Stimulated activated CD8-positive, alpha-beta memory T cell treated with anti-CD3 and anti-CD28 coated beads, Interleukin-4, amount 100 ng/mL, for 24 hours (primary cell): ENCODE measurements at regions not wholly inside any gene's neighbourhood (a gene's known extent, or its start where the extent isn't known, plus 50 kb on each side); places are given as distances from the start of the nearest gene placed in this dataset.
"Not testable (repeated sequence)": the region's sequence is repeated elsewhere in the genome, so short reads cannot be mapped to it uniquely, and the experiment has no call there.

Experiments
- DNase-seq: peaks from one replicate; pipeline ENCODE4 v3.0.0-alpha.2; 2020; ENCODE audit warnings: low read depth

DNA sequence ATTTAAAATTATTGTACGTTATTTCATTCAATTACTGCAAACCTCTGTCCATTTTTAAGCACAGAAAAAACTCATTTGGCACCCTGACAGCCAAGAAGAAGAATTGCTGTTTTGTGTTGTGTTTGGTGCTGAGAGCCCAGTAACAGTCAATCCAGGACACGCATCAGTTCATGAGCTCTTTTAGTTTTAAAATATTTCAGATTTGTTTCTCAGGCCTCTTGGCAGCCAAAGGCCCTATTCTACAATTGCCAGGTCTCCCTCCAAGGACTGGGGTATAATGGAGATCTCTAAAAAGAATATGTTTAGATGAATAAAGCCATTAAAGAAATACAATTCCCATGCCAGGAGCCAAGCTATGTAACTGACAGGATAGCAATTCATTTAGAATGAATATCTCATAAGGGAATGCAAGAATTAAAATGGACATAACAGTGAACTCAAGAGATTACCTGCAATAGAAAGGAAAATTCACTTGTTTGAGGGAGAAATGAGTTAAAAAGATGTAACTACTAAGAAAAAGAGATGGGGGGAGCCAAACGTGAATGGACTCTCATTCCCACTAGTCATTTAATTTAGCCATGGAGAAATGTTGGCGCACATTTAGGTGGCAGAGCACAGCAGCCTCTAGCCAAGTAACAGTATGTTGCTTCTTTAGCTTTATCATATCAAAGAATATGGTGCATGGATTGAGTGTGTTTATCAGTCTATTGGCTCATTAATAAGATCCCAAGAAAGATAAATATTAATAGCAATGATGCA, 140.6 kb upstream of the PELI2 start:
- no peak for DNase-seq

- DNase-seq: no peak
Measured at GRCh38 chr14:55979096-55979495, 139.1 kb upstream of the PELI2 start.

- no peak for DNase-seq
Measured at GRCh38 chr14:55979781-55980180, 138.4 kb upstream of the PELI2 start.

DNA sequence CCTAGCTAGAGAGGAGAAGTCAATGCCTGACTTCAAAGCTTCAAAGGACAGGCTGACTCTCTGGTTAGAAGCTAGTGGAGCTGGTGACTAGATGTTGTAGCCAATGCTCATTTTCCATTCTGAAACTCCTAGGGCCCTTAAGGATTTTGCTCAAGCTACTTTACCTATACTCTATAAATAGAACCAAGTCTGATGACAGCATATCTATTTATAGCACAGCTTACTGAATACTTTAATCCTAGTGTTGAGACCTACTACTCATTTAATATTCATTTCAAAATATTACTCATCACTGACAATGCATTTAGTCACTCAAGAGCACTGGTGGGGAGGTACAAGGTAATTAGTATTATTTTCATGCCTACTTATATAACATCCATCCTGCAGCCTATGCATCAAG, 137.2 kb upstream of the PELI2 start:
- no peak for DNase-seq

- no peak for DNase-seq
Measured at GRCh38 chr14:55986069-55986468, 132.1 kb upstream of the PELI2 start.

GRCh38 chr14:56000846-56001245, 117.4 kb upstream of the PELI2 start:
- DNase-seq: no peak

DNA sequence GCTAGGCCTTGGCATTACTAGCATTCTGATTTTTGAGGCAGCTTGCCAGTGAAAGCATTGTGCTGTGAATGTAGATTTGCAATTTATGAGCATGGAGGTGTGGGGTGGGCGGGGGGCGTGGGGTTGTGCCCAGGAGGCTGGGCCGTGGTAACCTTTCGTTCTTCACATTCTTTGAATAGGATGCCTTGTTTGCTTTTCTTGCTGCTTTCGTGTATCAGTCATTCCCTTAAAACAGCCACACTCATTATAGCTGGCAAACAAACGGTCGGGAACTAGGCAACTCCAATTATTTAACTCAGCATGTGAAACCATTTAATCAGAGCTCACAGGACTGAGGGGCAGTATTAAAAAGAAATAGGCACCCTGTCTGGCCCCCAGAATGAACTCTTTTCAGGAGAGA, 115.9 kb upstream of the PELI2 start:
- DNase-seq: no peak

DNA sequence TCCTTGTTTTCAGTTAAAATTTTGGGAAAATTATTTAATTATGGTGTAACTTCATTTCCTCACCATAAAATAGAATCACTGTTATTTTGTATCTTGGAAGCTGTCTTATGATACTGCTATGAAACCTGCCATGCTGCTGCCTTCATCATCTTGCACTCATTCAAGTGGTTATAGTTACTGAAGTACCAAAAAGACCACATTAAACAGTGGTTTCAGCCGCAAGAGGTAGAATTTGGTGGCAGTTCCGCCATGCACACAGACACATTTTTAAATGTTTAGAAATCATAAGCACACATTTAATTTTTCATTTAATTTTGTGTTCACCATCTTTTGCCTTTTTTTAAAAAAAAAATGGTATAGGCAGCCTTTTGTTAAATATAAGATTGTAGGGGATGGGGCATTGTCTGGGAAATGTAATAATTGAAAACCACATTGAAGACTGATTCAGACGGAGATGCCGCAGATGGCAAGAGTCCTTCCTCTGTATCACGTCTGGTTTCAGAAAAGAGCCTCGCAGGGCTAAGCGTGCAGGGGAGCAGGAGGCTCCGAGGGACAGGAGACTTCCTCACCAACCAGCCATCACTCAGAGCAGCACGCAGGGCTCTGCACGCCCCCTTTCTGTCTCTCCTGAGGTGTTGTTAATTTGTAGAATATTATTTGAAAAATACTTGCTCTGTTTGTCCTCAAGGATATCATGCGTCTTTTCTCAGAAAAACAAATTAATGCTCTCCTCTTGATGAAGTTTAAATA, 115.2 kb upstream of the PELI2 start:
- DNase-seq: peak; percentile 24

DNA sequence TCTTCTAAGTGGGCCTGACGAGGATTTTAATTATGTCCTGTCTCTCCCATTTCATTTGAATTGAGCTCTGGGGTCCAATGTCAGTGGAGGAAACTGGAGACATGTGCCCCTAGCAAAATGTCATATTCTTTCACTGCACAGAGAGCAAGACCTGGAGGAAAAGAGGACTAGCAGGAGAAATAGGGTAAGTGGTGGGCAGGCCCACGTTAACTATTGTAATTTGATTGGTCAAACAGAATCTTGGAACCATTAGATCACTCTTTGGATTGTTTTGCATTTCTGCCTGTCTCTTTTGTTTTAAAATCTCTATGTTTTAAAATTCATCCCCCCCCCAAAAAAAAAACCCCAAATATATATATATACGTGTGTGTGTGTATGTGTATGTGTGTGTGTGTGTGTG, 113.9 kb upstream of the PELI2 start:
- DNase-seq: no peak

DNA sequence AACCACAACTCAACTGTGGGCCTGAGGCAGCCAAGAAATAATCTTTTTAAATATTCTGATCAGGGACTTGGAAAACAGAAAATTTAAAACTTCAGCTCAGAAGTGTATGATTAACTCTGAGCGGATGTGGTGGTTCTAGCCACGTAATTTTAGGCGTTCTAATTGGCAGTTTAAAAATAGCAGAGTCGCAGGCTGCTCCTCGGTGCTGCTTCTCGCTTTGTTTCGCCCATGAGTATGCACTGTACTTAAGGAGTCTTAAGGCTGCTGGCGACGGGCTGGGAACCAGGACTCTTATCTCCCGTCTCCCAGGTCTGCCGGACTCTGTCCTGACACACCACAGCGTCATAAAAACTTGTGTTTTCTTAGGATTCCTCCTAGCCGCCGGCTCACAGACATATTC, 113.4 kb upstream of the PELI2 start:
- DNase-seq: peak; percentile 6

GRCh38 chr14:56005191-56006053, 112.8 kb upstream of the PELI2 start:
- DNase-seq: no peak

GRCh38 chr14:56007491-56007890, 110.7 kb upstream of the PELI2 start:
- not testable (repeated sequence) for DNase-seq

DNA sequence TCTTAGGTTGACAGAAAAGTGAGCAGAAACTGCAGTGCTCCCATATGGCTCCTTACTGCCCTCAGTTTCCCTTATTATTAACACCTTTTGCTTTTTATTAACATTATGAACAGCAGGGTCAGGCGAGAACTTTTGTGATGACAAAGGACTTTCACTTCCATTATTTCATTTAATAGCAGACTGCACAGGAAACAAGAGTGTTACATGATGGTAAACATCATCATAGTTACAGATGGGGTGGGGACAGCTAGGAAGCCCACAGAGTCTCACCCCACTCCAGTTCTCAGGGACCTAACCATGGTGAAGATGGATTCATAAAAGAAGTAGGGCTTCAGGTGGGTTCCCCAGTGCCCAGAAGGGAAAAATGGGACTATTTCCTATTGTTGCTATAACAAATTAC, 110.1 kb upstream of the PELI2 start:
- DNase-seq: no peak

DNA sequence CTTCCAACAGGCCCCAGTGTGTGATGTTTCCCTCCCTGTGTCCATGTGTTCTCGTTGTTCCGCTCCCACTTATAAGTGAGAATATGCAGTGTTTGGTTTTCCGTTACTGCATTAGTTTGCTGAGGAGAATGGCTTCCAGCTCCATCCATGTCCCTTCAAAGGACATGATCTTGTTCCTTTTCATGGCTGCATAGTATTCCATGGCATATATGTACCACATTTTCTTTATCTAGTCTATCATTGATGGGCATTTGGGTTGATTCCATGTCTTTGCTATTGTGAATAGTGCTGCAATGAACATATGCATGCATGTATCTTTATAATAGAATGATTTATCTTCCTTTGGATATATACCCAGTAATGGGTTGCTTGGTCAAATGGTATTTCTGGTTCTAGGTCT, 109.5 kb upstream of the PELI2 start:
- not testable (repeated sequence) for DNase-seq

DNA sequence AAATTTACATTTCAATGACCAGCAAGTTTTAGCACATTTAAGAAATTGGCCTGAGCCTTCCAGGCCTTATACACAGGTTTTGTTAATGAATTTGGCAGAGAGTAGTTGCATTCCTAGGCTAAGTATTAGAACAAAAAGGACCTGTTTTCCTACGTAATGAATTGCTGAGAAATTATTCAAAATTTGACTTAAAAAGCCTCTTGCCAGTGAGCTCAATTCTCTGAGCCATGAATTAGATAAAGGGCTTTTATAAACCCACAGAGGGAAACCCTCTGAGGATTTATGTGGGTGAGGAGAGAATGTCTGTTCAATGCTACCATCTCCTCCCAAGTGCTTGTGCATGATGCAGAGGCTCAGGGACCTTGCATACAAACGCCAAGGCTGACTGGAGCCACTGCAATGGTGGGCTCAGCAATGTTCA, 94.5 kb upstream of the PELI2 start:
- no peak for DNase-seq

DNA sequence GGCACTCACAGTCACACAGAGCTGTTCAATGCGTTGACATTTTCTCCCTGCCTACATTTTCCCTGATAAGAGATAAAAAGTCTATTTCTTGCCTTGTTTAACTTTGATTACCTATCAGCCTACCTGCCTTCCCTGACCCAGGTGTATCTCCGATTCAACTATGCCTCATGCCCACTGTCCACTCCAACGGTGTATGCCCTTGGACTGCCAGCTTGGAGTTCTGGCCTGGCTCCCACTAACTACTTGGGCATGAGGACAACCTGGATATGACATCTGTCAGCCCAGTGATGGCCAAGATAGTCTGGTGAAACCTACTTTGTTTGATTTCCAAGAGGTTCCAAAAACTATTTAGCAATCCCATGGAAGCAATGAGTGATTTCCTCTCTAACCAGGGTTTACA, 93.0 kb upstream of the PELI2 start:
- DNase-seq: no peak

DNA sequence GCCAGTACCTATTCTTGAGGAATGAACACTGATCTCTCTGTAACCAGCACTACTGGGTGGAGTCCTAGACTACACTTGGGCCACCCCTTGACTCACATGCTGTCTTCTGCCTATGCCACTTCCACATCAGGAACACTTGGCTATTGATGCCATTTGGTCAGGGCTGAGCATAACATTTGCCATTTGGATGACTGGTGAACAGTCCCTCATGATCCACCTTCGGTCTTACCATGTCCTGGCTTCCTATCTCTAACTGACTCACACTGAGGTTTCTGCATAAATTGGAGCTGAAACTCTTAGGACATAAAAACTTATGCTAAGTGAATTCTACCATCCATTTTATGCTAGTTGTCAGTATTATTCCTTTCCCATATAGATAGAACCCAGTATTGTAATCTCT, 91.7 kb upstream of the PELI2 start:
- no peak for DNase-seq

- no peak for DNase-seq
Measured at GRCh38 chr14:56027421-56027820, 90.8 kb upstream of the PELI2 start.

DNA sequence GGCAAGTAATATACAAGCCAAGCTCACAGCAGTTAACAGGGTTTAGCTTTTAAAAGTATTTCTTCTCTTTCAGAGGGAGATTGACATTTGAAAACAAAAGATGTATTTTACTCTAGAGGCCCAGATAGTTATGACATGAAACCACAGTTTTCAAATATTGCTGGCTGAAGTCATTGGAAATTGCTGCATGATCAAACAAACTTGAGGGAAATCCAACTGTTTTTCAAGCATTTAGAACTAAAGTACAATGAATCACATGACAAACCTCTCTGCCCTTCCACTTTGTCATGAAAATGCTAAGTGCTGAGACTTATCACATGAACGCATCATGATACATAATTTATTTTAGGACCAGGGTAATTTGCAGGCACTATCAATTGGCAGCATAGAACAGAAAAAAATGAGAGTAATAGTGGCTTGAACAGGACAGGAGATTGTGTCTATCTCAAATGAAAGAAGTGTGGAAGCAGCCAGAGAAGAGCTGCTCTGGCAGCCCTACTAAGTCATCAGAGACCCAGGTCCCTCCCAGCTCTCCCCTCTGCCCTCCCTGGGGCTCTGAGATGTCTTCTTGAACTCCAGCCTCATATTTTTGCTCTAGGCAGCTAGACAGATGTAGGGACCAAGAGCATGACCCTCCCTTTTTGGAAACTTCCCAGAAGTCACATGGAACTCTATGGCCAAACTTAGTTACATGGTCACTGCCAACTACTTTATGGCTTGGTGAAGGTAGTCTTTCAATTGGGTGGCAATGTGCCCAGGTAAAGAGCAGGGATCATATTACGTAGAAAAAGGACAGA, 90.1 kb upstream of the PELI2 start:
- DNase-seq: no peak

DNA sequence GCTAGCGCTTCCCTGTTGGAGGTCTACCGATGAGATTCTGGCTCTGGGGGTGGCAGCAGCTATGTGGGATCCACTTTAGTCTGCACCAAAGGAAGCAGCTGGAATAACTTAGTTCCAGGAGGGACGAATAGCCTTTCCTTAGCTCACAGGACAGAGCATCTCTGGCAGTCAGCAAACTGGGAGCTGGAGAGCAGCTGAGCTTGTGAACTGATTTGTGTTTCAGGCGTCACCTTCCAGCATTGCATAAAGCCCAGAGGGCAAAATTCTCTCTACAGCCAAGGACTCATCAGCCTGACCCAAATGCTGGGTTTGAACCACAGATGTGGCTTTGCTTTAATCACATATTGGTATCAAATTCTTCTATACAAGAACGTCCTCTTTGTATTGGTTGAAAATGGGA, 81.9 kb upstream of the PELI2 start:
- no peak for DNase-seq

GRCh38 chr14:56040121-56040520, 78.1 kb upstream of the PELI2 start:
- DNase-seq: no peak

DNA sequence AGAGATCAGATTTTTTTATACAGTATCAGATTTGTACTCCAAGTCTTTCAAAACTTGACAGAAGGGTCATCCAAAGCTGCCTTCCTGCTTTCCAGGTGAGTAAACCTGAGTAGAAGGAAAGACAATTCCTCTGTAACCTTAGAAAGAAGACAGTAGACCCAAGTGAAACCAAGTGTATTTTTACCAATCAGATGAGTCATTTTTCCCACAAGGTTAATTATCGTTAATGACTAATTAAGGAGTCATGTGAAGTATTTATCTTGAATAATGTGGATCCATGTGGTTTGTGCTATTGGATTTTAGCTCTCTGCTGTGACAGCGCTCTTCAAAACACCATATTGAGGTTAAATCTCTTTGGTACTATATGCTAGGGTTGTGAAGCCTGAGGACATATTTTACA, 74.0 kb upstream of the PELI2 start:
- no peak for DNase-seq
